ENCODE measurements at regions not wholly inside any gene's neighbourhood (a gene's known extent, or its start where the extent isn't known, plus 50 kb on each side); places are given as distances from the start of the nearest gene placed in this dataset.
A peak's percentile ranks its signal among the peaks of the same experiment; 100 is the strongest.

GRCh38 chr16:17031484-17032268, 439.1 kb downstream of the XYLT1 start:
- Mint-ChIP-seq H3K27me3 (ENCODE audit: low read depth) (peaks cover 5% of the 10 kb centered on the region), H3K27ac (no peak overlapping the region), H3K4me1 (no peaks in the 10 kb centered on the region), H3K9me3 (peaks cover 34% of the 10 kb centered on the region), H3K4me3 (no peak overlapping the region), H3K36me3 (peaks cover 14% of the 10 kb centered on the region)
- ATAC-seq, result no peak
- TF ChIP-seq FOXP4 (CRISPR knock-in tag; IDR thresholded peaks at IDR 0.05), result no peak
- TF ChIP-seq NR3C1 (CRISPR knock-in tag; conservative IDR thresholded peaks at IDR 0.05; ENCODE audit: low read depth), result no peak
- TF ChIP-seq ZNF425 (CRISPR knock-in tag; conservative IDR thresholded peaks at IDR 0.05), result peak; percentile 74; the same call in 1 of the 2 replicates
- TF ChIP-seq E2F1 (CRISPR knock-in tag; IDR thresholded peaks at IDR 0.05), result no peak
- no peak for TF ChIP-seq IRF2 (CRISPR knock-in tag; IDR thresholded peaks at IDR 0.05; ENCODE audit: borderline replicate concordance, low read depth)
- TF ChIP-seq NFATC4 (CRISPR knock-in tag; IDR thresholded peaks at IDR 0.05), result peak; percentile 87
- no peak for TF ChIP-seq RORB (CRISPR knock-in tag; IDR thresholded peaks at IDR 0.05)
- TF ChIP-seq AR (CRISPR knock-in tag; IDR thresholded peaks at IDR 0.05), result peak; percentile 69; the same call in 1 of the 2 replicates
- TF ChIP-seq ZNF671 (CRISPR knock-in tag; IDR thresholded peaks at IDR 0.05), result peak; percentile 93
- peak; percentile 91; the same call in 1 of the 2 replicates for TF ChIP-seq ERG (CRISPR knock-in tag; IDR thresholded peaks at IDR 0.05)
- peak; percentile 91 for TF ChIP-seq PRRX2 (CRISPR knock-in tag; IDR thresholded peaks at IDR 0.05)
- no peak for TF ChIP-seq ZNF138 (CRISPR knock-in tag; conservative IDR thresholded peaks at IDR 0.05)
- TF ChIP-seq EMX1 (CRISPR knock-in tag; IDR thresholded peaks at IDR 0.05), result peak; percentile 94
- TF ChIP-seq TCF7 (CRISPR knock-in tag; IDR thresholded peaks at IDR 0.05; ENCODE audit: low read depth), result no peak
- TF ChIP-seq ZNF532 (CRISPR knock-in tag; IDR thresholded peaks at IDR 0.05; ENCODE audit: borderline replicate concordance), result peak; percentile 91; the same call in 1 of the 2 replicates
- CTCF ChIA-PET, result interaction anchor here (0.7 kb wide), 1 partner anchor 22 kb away, joined by 3 read pairs; no protein-coding TSS in a partner anchor
- no peak for DNase-seq (ENCODE audit: low spot score)
- POLR2A ChIA-PET, result no interaction called here

Measured in WTC11 (cell line).